H1 (cell line): ENCODE measurements at regions not wholly inside any gene's neighbourhood (a gene's known extent, or its start where the extent isn't known, plus 50 kb on each side); places are given as distances from the start of the nearest gene placed in this dataset.

ENCODE experiments used
- BRCA1 ChIP-seq: IDR thresholded peaks from 2 replicates; pipeline ENCODE4 v1.6.1; 2012; ENCODE audit warnings: low read depth, low read length, improper control_type of control experiment
- CEBPB ChIP-seq: IDR thresholded peaks from 2 replicates; pipeline ENCODE4 v1.6.1; 2012; ENCODE audit warnings: low read depth, low read length
- CTBP2 ChIP-seq: IDR thresholded peaks from 2 replicates; pipeline ENCODE4 v1.7.0; 2011; ENCODE audit warnings: borderline replicate concordance, mild to moderate bottlenecking, moderate library complexity, mixed read lengths, low read length; ENCODE audit not compliant: insufficient read depth, insufficient read length
- HDAC6 ChIP-seq: IDR thresholded peaks from one replicate; pipeline ENCODE4 v1.7.1; 2012; ENCODE audit warnings: low read depth, mild to moderate bottlenecking, inconsistent platforms, low read length, moderate library complexity
- KDM1A ChIP-seq: fragments of 200-600, 300-600 bp; sonication (generic); IDR thresholded peaks from 2 replicates; pipeline ENCODE4 v1.7.1; 2016; ENCODE audit warnings: mild to moderate bottlenecking, low read length, borderline replicate concordance
- RFX5 ChIP-seq: IDR thresholded peaks from 2 replicates; pipeline ENCODE4 v1.6.1; 2011; ENCODE audit warnings: low read depth, low read length, improper control_type of control experiment, borderline replicate concordance
- ZNF274 ChIP-seq: IDR thresholded peaks from 2 replicates; pipeline ENCODE4 v1.7.0; 2012; ENCODE audit warnings: low read length, borderline replicate concordance; ENCODE audit errors: extremely low read depth

DNA sequence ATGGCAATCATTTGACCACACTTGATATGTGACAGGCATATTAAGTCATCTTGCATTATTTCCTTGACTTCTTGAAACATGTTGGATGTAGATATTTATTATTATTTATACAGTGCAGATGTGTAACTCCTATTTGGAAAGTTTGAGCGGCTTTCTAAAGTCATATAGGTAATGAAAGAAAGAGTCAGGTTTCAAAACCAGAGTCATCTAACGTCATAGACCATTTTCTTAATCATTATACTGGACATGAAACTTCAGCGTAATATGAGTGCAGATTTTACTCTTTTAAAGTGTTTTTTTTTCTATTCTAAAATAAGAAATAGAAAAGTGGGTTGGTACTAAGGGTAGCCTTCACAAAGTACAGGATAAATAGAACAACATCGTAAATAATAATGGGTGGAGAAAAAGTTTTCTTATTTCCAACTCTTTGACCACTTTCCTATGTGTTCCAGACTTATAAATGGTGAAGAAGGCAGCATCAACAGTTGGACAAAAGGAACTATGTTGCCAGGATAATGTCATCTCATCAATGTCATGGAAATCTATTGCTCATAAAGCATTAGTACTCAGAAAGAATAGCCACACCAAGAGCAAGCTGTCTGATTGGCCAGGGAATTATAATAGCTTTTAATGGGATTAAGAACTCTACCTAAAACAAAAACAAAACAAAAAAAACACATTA lies 108.0 kb upstream of the PCDH18 start (continued):
- TF ChIP-seq RFX5 (no peak), CEBPB (no peak), CTBP2 (no peak), ZNF274 (no peak), BRCA1 (no peak), HDAC6 (no peak), KDM1A (no peak)
